H1 (cell line): ENCODE measurements at regions not wholly inside any gene's neighbourhood (a gene's known extent, or its start where the extent isn't known, plus 50 kb on each side); places are given as distances from the start of the nearest gene placed in this dataset.

ENCODE experiments used
- CTCF ChIA-PET: fragments of 300-600 bp; sonication (Branson Sonifier 250); formaldehyde crosslinking; loops from one replicate; lab custom pipeline; 2021; ENCODE audit not compliant: partially characterized antibody; lab: Charles Lee
- POLR2A ChIA-PET: fragments of 300-600 bp; sonication (Branson Sonifier 250); formaldehyde crosslinking; loops from one replicate; lab custom pipeline; 2021; ENCODE audit warnings: inconsistent platforms; ENCODE audit not compliant: partially characterized antibody; lab: Charles Lee
- DNase-seq, 2 experiments: peaks; one replicate each; pipeline versions ENCODE4 v3.0.0 to v3.0.0-alpha.2; 2010 to 2022; ENCODE audit warnings: low spot score in 2 of 2, low read depth in 1 of 2, mixed read lengths in 1 of 2
- FAIRE-seq: peaks from 2 replicates; lab custom pipeline; 2011; peaks lifted over from hg19 to GRCh38; lab: Jason Lieb, UNC
- H2AFZ ChIP-seq: 2 replicates; pipeline ENCODE4 v1.8.1; 2012; ENCODE audit warnings: low read length, inconsistent platforms
- H2AK5ac ChIP-seq: 2 replicates; pipeline ENCODE4 v1.6.1; 2013; ENCODE audit warnings: low read depth, low read length
- H2BK120ac ChIP-seq: replicated peaks from 2 replicates; pipeline ENCODE3; 2013; ENCODE audit warnings: low read depth, low read length, inconsistent platforms
- H2BK12ac ChIP-seq: 2 replicates; pipeline ENCODE4 v1.6.1; 2013; ENCODE audit warnings: low read depth, low read length
- H2BK15ac ChIP-seq: 2 replicates; pipeline ENCODE4 v1.6.1; 2013; ENCODE audit warnings: low read length
- H2BK20ac ChIP-seq: 2 replicates; pipeline ENCODE4 v1.6.1; 2013; ENCODE audit warnings: low read length
- H2BK5ac ChIP-seq: 2 replicates; pipeline ENCODE4 v1.6.1; 2013; ENCODE audit warnings: low read depth, low read length
- H3K14ac ChIP-seq: 2 replicates; pipeline ENCODE4 v1.6.1; 2013; ENCODE audit warnings: inconsistent platforms; ENCODE audit not compliant: insufficient read length
- H3K18ac ChIP-seq: 2 replicates; pipeline ENCODE4 v1.6.1; 2013; ENCODE audit warnings: low read length; ENCODE audit errors: extremely low read depth
- H3K23ac ChIP-seq: 2 replicates; pipeline ENCODE4 v1.6.1; 2013; ENCODE audit warnings: inconsistent platforms; ENCODE audit not compliant: insufficient read length
- H3K23me2 ChIP-seq: 2 replicates; pipeline ENCODE4 v1.6.1; 2013; ENCODE audit warnings: low read depth, low read length
- H3K27ac ChIP-seq: 2 replicates; pipeline ENCODE4 v1.6.1; 2011; ENCODE audit warnings: low read depth, low read length, inconsistent platforms
- H3K27me3 ChIP-seq, 4 experiments: replicated peaks in 1 of 4; 1 replicate in 1 of 4; 2 replicates in 3 of 4; pipeline versions ENCODE4 v1.6.1 to v1.8.1; 2011 to 2013; ENCODE audit warnings: low read length in 3 of 4, mild to moderate bottlenecking in 3 of 4, inconsistent platforms in 2 of 4, mixed read lengths in 2 of 4, moderate library complexity in 1 of 4; ENCODE audit not compliant: control insufficient read depth in 3 of 4, insufficient read depth in 3 of 4; ENCODE audit errors: extremely low read depth in 1 of 4
- H3K36me3 ChIP-seq, 4 experiments: 2 replicates each; pipeline versions ENCODE4 v1.6.1 to v1.8.1; 2011 to 2013; ENCODE audit warnings: mild to moderate bottlenecking in 4 of 4, low read length in 3 of 4, moderate library complexity in 2 of 4, control low read depth in 1 of 4, inconsistent platforms in 1 of 4; ENCODE audit not compliant: insufficient read depth in 4 of 4, control insufficient read depth in 2 of 4
- H3K4ac ChIP-seq: replicated peaks from 2 replicates; pipeline ENCODE3; 2013; ENCODE audit warnings: low read length, low read depth, mixed read lengths, inconsistent platforms; ENCODE audit not compliant: insufficient read length
- H3K4me1 ChIP-seq, 4 experiments: replicated peaks in 1 of 4; 1 replicate in 1 of 4; 2 replicates in 3 of 4; pipeline versions ENCODE4 v1.6.1 to v1.8.1; 2011 to 2013; ENCODE audit warnings: low read length in 3 of 4, inconsistent platforms in 2 of 4, mixed read lengths in 1 of 4; ENCODE audit not compliant: insufficient read depth in 4 of 4, control insufficient read depth in 3 of 4
- H3K4me2 ChIP-seq, 2 experiments: 2 replicates each; pipeline versions ENCODE4 v1.6.1 to v1.8.1; 2011 to 2013; ENCODE audit warnings: low read depth in 2 of 2, low read length in 2 of 2, control low read depth in 1 of 2, inconsistent platforms in 1 of 2, mild to moderate bottlenecking in 1 of 2; ENCODE audit not compliant: insufficient read depth in 1 of 2
- H3K4me3 ChIP-seq, 4 experiments: fragments of 200-600, 300-600 bp in 1 of 4; sonication (generic), shearing (Covaris generic), sonication (Bioruptor Twin) in 1 of 4; 2 replicates each; pipeline versions ENCODE4 v1.5.1 to v1.8.1; 2011 to 2016; ENCODE audit warnings: low read length in 4 of 4, low read depth in 3 of 4, control low read depth in 2 of 4, inconsistent platforms in 2 of 4, mild to moderate bottlenecking in 2 of 4, mixed read lengths in 1 of 4, moderate library complexity in 1 of 4; ENCODE audit not compliant: insufficient read depth in 2 of 4; ENCODE audit errors: extremely low read depth in 1 of 4
- H3K56ac ChIP-seq: replicated peaks from 2 replicates; pipeline ENCODE3; 2013; ENCODE audit warnings: low read depth, mild to moderate bottlenecking, mixed read lengths, low read length, inconsistent platforms; ENCODE audit not compliant: insufficient read length
- H3K79me1 ChIP-seq: 2 replicates; pipeline ENCODE4 v1.6.1; 2013; ENCODE audit warnings: low read depth, low read length, control low read depth
- H3K79me2 ChIP-seq, 2 experiments: 2 replicates each; pipeline versions ENCODE4 v1.6.1 to v1.8.1; 2012 to 2013; ENCODE audit warnings: low read length in 2 of 2, mild to moderate bottlenecking in 2 of 2, inconsistent platforms in 1 of 2; ENCODE audit not compliant: insufficient read depth in 2 of 2, control insufficient read depth in 1 of 2
- H3K9ac ChIP-seq, 4 experiments: replicated peaks in 1 of 4; 1 replicate in 1 of 4; 2 replicates in 3 of 4; pipeline versions ENCODE4 v1.6.1 to v1.8.1; 2011 to 2013; ENCODE audit warnings: low read depth in 3 of 4, low read length in 3 of 4, control low read depth in 2 of 4, mild to moderate bottlenecking in 2 of 4, moderate library complexity in 2 of 4, inconsistent platforms in 1 of 4; ENCODE audit errors: extremely low read depth in 1 of 4
- H3K9me3 ChIP-seq, 2 experiments: 2 replicates each; pipeline versions ENCODE4 v1.6.1 to v1.8.1; 2012 to 2013; ENCODE audit warnings: mild to moderate bottlenecking in 2 of 2, moderate library complexity in 2 of 2, control low read depth in 1 of 2, inconsistent platforms in 1 of 2, low read depth in 1 of 2, low read length in 1 of 2, mixed read lengths in 1 of 2; ENCODE audit not compliant: insufficient read depth in 2 of 2
- H4K20me1 ChIP-seq, 2 experiments: replicated peaks in 1 of 2; 2 replicates each; pipeline versions ENCODE3 to v1.8.1; 2011 to 2013; ENCODE audit warnings: inconsistent platforms in 2 of 2, low read length in 2 of 2, mild to moderate bottlenecking in 1 of 2; ENCODE audit not compliant: insufficient read depth in 2 of 2, control insufficient read depth in 1 of 2
- H4K5ac ChIP-seq: 2 replicates; pipeline ENCODE4 v1.6.1; 2013; ENCODE audit warnings: low read length, low read depth, mixed read lengths, inconsistent platforms; ENCODE audit not compliant: insufficient read length
- H4K8ac ChIP-seq: 2 replicates; pipeline ENCODE4 v1.8.0; 2013; ENCODE audit warnings: mild to moderate bottlenecking, moderate library complexity, low read length, inconsistent platforms; ENCODE audit not compliant: insufficient read depth; ENCODE audit errors: extremely low read depth
- H4K91ac ChIP-seq: replicated peaks from 2 replicates; pipeline ENCODE3; 2013; ENCODE audit warnings: low read length, mixed read lengths, inconsistent platforms; ENCODE audit not compliant: insufficient read length
- ASH2L ChIP-seq: fragments of 200-600, 300-600 bp; sonication (generic); IDR thresholded peaks from one replicate; pipeline ENCODE4 v1.7.1; 2017; ENCODE audit warnings: low read length
- BACH1 ChIP-seq: IDR thresholded peaks from 2 replicates; pipeline ENCODE4 v1.6.1; 2012; ENCODE audit warnings: low read length, improper control_type of control experiment
- CTBP2 ChIP-seq: IDR thresholded peaks from 2 replicates; pipeline ENCODE4 v1.7.0; 2011; ENCODE audit warnings: borderline replicate concordance, mild to moderate bottlenecking, moderate library complexity, mixed read lengths, low read length; ENCODE audit not compliant: insufficient read depth, insufficient read length
- GTF2F1 ChIP-seq: IDR thresholded peaks from 2 replicates; pipeline ENCODE4 v1.6.1; 2012; ENCODE audit warnings: low read depth, low read length, improper control_type of control experiment, borderline replicate concordance
- HDAC2 ChIP-seq, 2 experiments: fragments of 300-600 bp in 1 of 2; sonication (generic) in 1 of 2; IDR thresholded peaks; 2 replicates each; pipeline ENCODE4 v1.6.1; 2011 to 2012; ENCODE audit warnings: low read depth in 2 of 2, low read length in 2 of 2, mild to moderate bottlenecking in 2 of 2, moderate library complexity in 2 of 2, borderline replicate concordance in 1 of 2, inconsistent platforms in 1 of 2
- NANOG ChIP-seq: IDR thresholded peaks from 2 replicates; pipeline ENCODE4 v1.6.1; 2011; ENCODE audit warnings: low read length, low read depth, mild to moderate bottlenecking, inconsistent platforms; ENCODE audit not compliant: insufficient read depth, poor library complexity, severe bottlenecking
- NRF1 ChIP-seq: IDR thresholded peaks from 2 replicates; pipeline ENCODE4 v1.6.1; 2011; ENCODE audit warnings: mild to moderate bottlenecking, low read depth, low read length, improper control_type of control experiment
- PHF8 ChIP-seq: fragments of 200-600 bp; sonication (generic); conservative IDR thresholded peaks from 2 replicates; pipeline ENCODE4 v1.7.1; 2012; ENCODE audit warnings: low read depth, mild to moderate bottlenecking, inconsistent platforms, low read length, moderate library complexity
- POLR2A ChIP-seq, 2 experiments: IDR thresholded peaks; 1 replicate in 1 of 2; 2 replicates in 1 of 2; pipeline ENCODE4 v1.6.1; 2011; ENCODE audit warnings: low read depth in 2 of 2, low read length in 2 of 2, mild to moderate bottlenecking in 2 of 2; ENCODE audit errors: control extremely low read depth in 1 of 2
- POU5F1 ChIP-seq: IDR thresholded peaks from 2 replicates; pipeline ENCODE4 v1.6.1; 2011; ENCODE audit warnings: low read depth, mild to moderate bottlenecking, low read length, moderate library complexity
- RAD21 ChIP-seq, 2 experiments: IDR thresholded peaks in 1 of 2; conservative IDR thresholded peaks in 1 of 2; 2 replicates each; pipeline ENCODE4 v1.6.1; 2011; ENCODE audit warnings: low read depth in 2 of 2, low read length in 2 of 2, improper control_type of control experiment in 1 of 2, inconsistent platforms in 1 of 2, mild to moderate bottlenecking in 1 of 2, moderate library complexity in 1 of 2
- RNF2 ChIP-seq: fragments of 200-900, 300-1000 bp; sonication (generic); IDR thresholded peaks from 2 replicates; pipeline ENCODE4 v1.7.1; 2016; ENCODE audit warnings: borderline replicate concordance, low read depth, mild to moderate bottlenecking, antibody characterized with exemption, low read length; ENCODE audit not compliant: poor library complexity, severe bottlenecking; ENCODE audit errors: missing control alignments
- SP2 ChIP-seq: IDR thresholded peaks from 2 replicates; pipeline ENCODE4 v1.6.1; 2012; ENCODE audit warnings: mild to moderate bottlenecking, low read length, inconsistent platforms
- WGBS, 2 experiments: shearing (Covaris generic) in 1 of 2; methylation state at CpG; one replicate each; pipeline versions ENCODE4 v1.1.6 to v1.1.7; 2013 to 2015; ENCODE audit warnings: low lambda C conversion rate in 2 of 2, mixed read lengths in 2 of 2, inconsistent platforms in 1 of 2, low coverage in 1 of 2, missing lambda C conversion rate in 1 of 2; ENCODE audit not compliant: insufficient replicate concordance in 2 of 2, insufficient coverage in 1 of 2, insufficient read length in 1 of 2; ENCODE audit errors: extremely low coverage in 1 of 2, missing lambda C conversion rate in 1 of 2; 5-methylcytosine and 5-hydroxymethylcytosine counted together

DNA sequence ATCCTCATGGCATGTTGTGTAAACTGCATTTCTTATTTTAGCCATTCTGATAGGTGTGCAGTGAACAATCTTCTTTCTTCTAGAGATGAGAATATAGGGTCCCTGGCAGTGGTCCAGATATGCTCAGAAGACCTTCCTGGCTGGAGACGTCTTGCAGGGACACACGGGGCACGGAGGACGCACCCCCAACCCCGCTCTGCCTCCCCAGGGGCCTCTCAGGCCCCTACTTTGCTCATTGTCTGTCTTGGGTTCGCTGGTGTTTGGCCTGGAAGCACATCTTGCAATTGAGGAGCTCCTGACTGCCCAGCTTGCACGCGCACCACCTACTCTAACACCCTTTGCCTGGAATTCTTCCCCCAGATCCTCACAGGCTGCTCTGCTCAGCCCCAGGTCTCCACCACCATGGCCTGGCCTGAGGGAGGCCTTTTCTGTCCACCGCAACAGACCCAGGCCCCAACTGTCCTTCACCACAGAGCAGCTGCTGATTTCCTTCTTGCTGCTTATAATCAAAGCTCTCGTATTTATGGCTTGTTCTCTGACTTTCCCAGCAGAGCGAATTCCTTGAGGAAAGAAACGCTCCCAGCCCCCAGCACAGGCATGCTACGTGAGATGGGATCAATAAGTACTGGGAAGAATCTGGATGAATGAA lies 295.9 kb upstream of the HDAC4 start:
- Histone ChIP-seq H4K91ac (no peak overlapping the region), H4K20me1 (no peaks in the 10 kb centered on the region), H3K9me3 (no peaks in the 10 kb centered on the region), H3K18ac (no peak overlapping the region), H3K36me3 (no peaks in the 10 kb centered on the region), H2AK5ac (no peak overlapping the region), H3K4ac (no peak overlapping the region), H3K79me1 (no peaks in the 10 kb centered on the region), H2AFZ (no peak overlapping the region), H3K4me1 (peaks cover 0 to 6% (median 2%) of the 10 kb centered on the region in 4 experiments; a peak in 2 of 7 replicates), H3K27ac (no peak overlapping the region; the same call in 1 of the 2 replicates), H2BK15ac (no peak overlapping the region), H4K5ac (no peak overlapping the region), H3K79me2 (no peaks in the 10 kb centered on the region), H3K23me2 (no peaks in the 10 kb centered on the region), H4K8ac (no peak overlapping the region), H3K56ac (no peak overlapping the region), H2BK12ac (no peak overlapping the region), H3K27me3 (no peaks in the 10 kb centered on the region), H2BK120ac (no peak overlapping the region), H3K14ac (no peak overlapping the region), H2BK20ac (no peak overlapping the region), H3K9ac (no peak overlapping the region), H2BK5ac (no peak overlapping the region), H3K4me3 (no peak overlapping the region), H3K23ac (no peak overlapping the region), H3K4me2 (no peak overlapping the region)
- FAIRE-seq (no peak), DNase-seq (no peak)
- WGBS, 2 experiments, result 85% methylated on average over 13 of the region's 13 CpGs; no CpG with 5 or more reads in 1 of the 2 experiments
- ChIA-PET POLR2A (no interaction called here), CTCF (no interaction called here)
- TF ChIP-seq RAD21 (IDR thresholded peaks at IDR 0.05 in 1 of 2, conservative IDR thresholded peaks at IDR 0.05 in 1 of 2; ENCODE audit: low read depth in 2 of 2, low read length in 2 of 2), result no peak
- no peak for TF ChIP-seq NRF1
- no peak for TF ChIP-seq POU5F1
- TF ChIP-seq SP2, result no peak
- TF ChIP-seq POLR2A (IDR thresholded peaks at IDR 0.05; ENCODE audit: control extremely low read depth in 1 of 2, low read depth in 2 of 2, low read length in 2 of 2), result no peak
- TF ChIP-seq HDAC2 (IDR thresholded peaks at IDR 0.05; ENCODE audit: borderline replicate concordance in 1 of 2, low read depth in 2 of 2, low read length in 2 of 2), result no peak
- no peak for TF ChIP-seq NANOG
- TF ChIP-seq PHF8, result no peak
- no peak for TF ChIP-seq BACH1
- TF ChIP-seq ASH2L, result no peak
- no peak for TF ChIP-seq RNF2
- no peak for TF ChIP-seq CTBP2
- TF ChIP-seq GTF2F1, result no peak
